ENCODE measurements at regions not wholly inside any gene's neighbourhood (a gene's known extent, or its start where the extent isn't known, plus 50 kb on each side); places are given as distances from the start of the nearest gene placed in this dataset.
"Not testable (repeated sequence)": the region's sequence is repeated elsewhere in the genome, so short reads cannot be mapped to it uniquely, and the experiment has no call there.

DNA sequence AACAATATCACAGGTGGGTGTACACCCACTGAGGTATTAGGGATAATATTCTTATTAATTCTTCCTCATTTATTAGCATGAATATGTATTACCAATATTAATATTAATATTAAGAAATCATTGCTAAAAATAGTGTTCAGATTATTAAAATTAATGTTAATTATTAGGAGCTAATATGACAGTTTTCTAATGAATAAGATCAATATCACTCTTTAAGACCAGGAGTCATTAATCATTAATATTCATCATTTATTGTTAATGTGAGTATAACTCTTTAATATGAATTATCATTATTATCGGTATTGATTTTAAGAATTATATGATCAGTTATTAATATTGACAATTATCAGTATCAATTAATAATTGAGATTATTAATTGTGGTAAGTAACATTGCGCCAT is 62.5 kb downstream of the DEFB131A start:
- TF ChIP-seq, protein P1, sequence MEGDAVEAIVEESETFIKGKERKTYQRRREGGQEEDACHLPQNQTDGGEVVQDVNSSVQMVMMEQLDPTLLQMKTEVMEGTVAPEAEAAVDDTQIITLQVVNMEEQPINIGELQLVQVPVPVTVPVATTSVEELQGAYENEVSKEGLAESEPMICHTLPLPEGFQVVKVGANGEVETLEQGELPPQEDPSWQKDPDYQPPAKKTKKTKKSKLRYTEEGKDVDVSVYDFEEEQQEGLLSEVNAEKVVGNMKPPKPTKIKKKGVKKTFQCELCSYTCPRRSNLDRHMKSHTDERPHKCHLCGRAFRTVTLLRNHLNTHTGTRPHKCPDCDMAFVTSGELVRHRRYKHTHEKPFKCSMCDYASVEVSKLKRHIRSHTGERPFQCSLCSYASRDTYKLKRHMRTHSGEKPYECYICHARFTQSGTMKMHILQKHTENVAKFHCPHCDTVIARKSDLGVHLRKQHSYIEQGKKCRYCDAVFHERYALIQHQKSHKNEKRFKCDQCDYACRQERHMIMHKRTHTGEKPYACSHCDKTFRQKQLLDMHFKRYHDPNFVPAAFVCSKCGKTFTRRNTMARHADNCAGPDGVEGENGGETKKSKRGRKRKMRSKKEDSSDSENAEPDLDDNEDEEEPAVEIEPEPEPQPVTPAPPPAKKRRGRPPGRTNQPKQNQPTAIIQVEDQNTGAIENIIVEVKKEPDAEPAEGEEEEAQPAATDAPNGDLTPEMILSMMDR (IDR thresholded peaks at IDR 0.05), result not testable (repeated sequence)
- not testable (repeated sequence) for TF ChIP-seq POLR2A (IDR thresholded peaks at IDR 0.05)

Data from lower leg skin (tissue), 3 donors.